OCI-LY7 (cell line): ENCODE measurements at regions not wholly inside any gene's neighbourhood (a gene's known extent, or its start where the extent isn't known, plus 50 kb on each side); places are given as distances from the start of the nearest gene placed in this dataset.

Experiments
- BruUV-seq: library from RNA; stranded (reverse); fragments of 400-500 nt; replicated peaks from 2 replicates; lab custom pipeline; 2021; lab: Mats Ljungman, UMichigan
- CTCF ChIA-PET: fragments of 300-600 bp; sonication (Branson Sonifier 250); formaldehyde crosslinking; loops from one replicate; lab custom pipeline; 2022; ENCODE audit warnings: antibody characterized with exemption; ENCODE audit not compliant: unreplicated experiment; lab: Charles Lee
- POLR2A ChIA-PET: fragments of 300-600 bp; sonication (Branson Sonifier 250); formaldehyde crosslinking; loops from one replicate; lab custom pipeline; 2022; ENCODE audit warnings: antibody characterized with exemption; lab: Charles Lee
- DNase-seq: peaks from one replicate; pipeline ENCODE4 v3.0.0-alpha.2; 2015; ENCODE audit warnings: low spot score
- H2AFZ ChIP-seq: fragments of 200-600 bp; sonication (generic), shearing (Covaris generic); 2 replicates; pipeline ENCODE4 v1.6.1; 2014; ENCODE audit warnings: mild to moderate bottlenecking, antibody characterized with exemption, low read length, moderate library complexity
- H3K27ac ChIP-seq: fragments of 200-600 bp; sonication (generic); 2 replicates; pipeline ENCODE4 v1.5.1; 2014; ENCODE audit warnings: mixed run types, low read depth, mild to moderate bottlenecking, moderate library complexity, low read length, inconsistent platforms; ENCODE audit not compliant: poor library complexity, severe bottlenecking
- H3K36me3 ChIP-seq: fragments of 200-600 bp; sonication (generic); 2 replicates; pipeline ENCODE4 v1.6.1; 2014; ENCODE audit warnings: mild to moderate bottlenecking, antibody characterized with exemption, low read length, moderate library complexity, mixed read lengths; ENCODE audit not compliant: insufficient read depth
- H3K4me1 ChIP-seq: fragments of 200-600 bp; sonication (generic); 2 replicates; pipeline ENCODE4 v1.5.1; 2014; ENCODE audit warnings: mild to moderate bottlenecking, low read length; ENCODE audit not compliant: insufficient read depth, poor library complexity, severe bottlenecking
- H3K4me2 ChIP-seq: fragments of 200-600 bp; sonication (generic); 2 replicates; pipeline ENCODE4 v1.6.1; 2014; ENCODE audit warnings: mild to moderate bottlenecking, low read length
- H3K4me3 ChIP-seq: fragments of 200-600 bp; sonication (generic); 2 replicates; pipeline ENCODE4 v1.5.1; 2014; ENCODE audit warnings: mild to moderate bottlenecking, low read depth, low read length; ENCODE audit not compliant: poor library complexity, severe bottlenecking
- H3K79me2 ChIP-seq: fragments of 200-600 bp; sonication (generic); 2 replicates; pipeline ENCODE4 v1.6.1; 2016; ENCODE audit warnings: low read depth, mild to moderate bottlenecking, low read length, moderate library complexity, mixed read lengths; ENCODE audit not compliant: insufficient read depth
- H3K9me2 ChIP-seq: fragments of 200-600 bp; sonication (generic); 2 replicates; pipeline ENCODE4 v1.6.1; 2016; ENCODE audit warnings: mild to moderate bottlenecking, low read length, mixed read lengths; ENCODE audit not compliant: insufficient read depth
- H3K9me3 ChIP-seq: fragments of 200-600 bp; sonication (generic); 2 replicates; pipeline ENCODE4 v1.6.1; 2014; ENCODE audit warnings: mild to moderate bottlenecking, mixed run types, low read length, mixed read lengths
- H4K20me1 ChIP-seq: fragments of 200-600 bp; sonication (generic); 2 replicates; pipeline ENCODE4 v1.6.1; 2014; ENCODE audit warnings: mild to moderate bottlenecking, antibody characterized with exemption, low read length, moderate library complexity, mixed read lengths; ENCODE audit not compliant: insufficient read depth
- EZH2phosphoT487 ChIP-seq: fragments of 200-600 bp; sonication (generic); IDR thresholded peaks from 2 replicates; pipeline ENCODE4 v1.6.1; 2018; ENCODE audit warnings: low read depth, borderline replicate concordance, mild to moderate bottlenecking, mixed run types, antibody characterized with exemption, low read length, moderate library complexity, mixed read lengths
- intact Hi-C: fragments of 100-400 bp; cut with micrococcal nuclease; formaldehyde crosslinking; loops from one replicate; pipeline ENCODE4 v1.10.0; 2022; ENCODE audit not compliant: unreplicated experiment
- TF ChIP-seq, protein P1 (sequence below): fragments of 200-600 bp; sonication (generic); conservative IDR thresholded peaks from 2 replicates; pipeline ENCODE4 v1.5.1; 2014; ENCODE audit warnings: mild to moderate bottlenecking, antibody characterized with exemption, low read length, moderate library complexity, mixed read lengths

DNA sequence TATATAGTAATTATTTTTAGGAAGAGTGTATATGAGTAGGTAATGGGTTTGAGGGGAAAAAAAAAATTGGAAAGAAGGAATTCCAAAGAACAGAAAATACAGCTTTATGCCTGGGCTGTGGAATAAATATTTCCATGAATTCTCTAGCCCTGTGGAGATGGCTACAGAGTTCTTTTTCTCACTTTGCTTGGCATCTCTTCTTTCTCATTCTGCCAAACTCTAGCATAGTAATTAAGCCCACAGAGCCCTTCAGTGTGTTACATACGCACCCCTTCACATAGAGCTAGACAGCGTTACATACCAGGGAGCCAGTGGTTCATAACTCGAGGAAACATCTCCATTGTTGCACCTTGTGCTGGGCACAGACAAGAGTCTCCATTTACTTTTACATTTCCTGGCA lies 621.1 kb downstream of the CDH8 start:
- Histone ChIP-seq H3K9me2 (no peaks in the 10 kb centered on the region), H3K4me2 (no peak overlapping the region), H4K20me1 (no peaks in the 10 kb centered on the region), H3K9me3 (no peaks in the 10 kb centered on the region), H3K4me1 (no peaks in the 10 kb centered on the region), H3K79me2 (no peaks in the 10 kb centered on the region), H3K36me3 (no peaks in the 10 kb centered on the region), H3K4me3 (no peak overlapping the region), H2AFZ (no peak overlapping the region), H3K27ac (no peak overlapping the region)
- BruUV-seq = no TSS peak
- DNase-seq = no peak
- TF ChIP-seq EZH2phosphoT487 = no peak
- TF ChIP-seq, protein P1, sequence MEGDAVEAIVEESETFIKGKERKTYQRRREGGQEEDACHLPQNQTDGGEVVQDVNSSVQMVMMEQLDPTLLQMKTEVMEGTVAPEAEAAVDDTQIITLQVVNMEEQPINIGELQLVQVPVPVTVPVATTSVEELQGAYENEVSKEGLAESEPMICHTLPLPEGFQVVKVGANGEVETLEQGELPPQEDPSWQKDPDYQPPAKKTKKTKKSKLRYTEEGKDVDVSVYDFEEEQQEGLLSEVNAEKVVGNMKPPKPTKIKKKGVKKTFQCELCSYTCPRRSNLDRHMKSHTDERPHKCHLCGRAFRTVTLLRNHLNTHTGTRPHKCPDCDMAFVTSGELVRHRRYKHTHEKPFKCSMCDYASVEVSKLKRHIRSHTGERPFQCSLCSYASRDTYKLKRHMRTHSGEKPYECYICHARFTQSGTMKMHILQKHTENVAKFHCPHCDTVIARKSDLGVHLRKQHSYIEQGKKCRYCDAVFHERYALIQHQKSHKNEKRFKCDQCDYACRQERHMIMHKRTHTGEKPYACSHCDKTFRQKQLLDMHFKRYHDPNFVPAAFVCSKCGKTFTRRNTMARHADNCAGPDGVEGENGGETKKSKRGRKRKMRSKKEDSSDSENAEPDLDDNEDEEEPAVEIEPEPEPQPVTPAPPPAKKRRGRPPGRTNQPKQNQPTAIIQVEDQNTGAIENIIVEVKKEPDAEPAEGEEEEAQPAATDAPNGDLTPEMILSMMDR = no peak
- ChIA-PET POLR2A (no interaction called here), CTCF (no interaction called here)
- intact Hi-C loops = no loop called here

DNA sequence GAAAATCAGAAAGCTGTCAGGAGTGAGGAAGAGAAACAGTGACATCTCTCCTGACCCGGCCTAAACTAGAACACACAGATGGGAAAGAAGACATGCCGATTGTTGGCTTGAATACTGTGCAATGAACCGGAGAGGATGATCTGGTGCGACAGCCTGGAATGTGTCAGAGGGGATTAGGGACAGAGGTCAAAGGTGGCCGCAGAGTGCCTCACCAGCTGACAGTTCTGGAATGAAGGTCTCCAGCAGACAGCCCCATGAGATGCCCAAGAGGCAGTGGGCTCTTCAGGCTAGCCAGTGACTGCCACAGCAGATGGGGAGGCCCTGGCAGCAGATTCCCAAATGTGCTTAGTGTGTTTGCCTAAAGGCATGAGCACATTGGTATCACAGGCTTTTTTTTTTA lies 623.2 kb downstream of the CDH8 start:
- Histone ChIP-seq H2AFZ (no peak overlapping the region), H3K4me2 (no peak overlapping the region), H3K9me3 (no peaks in the 10 kb centered on the region), H3K27ac (no peak overlapping the region), H3K4me1 (no peaks in the 10 kb centered on the region), H3K9me2 (no peaks in the 10 kb centered on the region), H3K4me3 (no peak overlapping the region), H4K20me1 (no peaks in the 10 kb centered on the region), H3K79me2 (no peaks in the 10 kb centered on the region), H3K36me3 (no peaks in the 10 kb centered on the region)
- CTCF ChIA-PET = no interaction called here
- no peak for DNase-seq
- no peak for TF ChIP-seq EZH2phosphoT487
- TF ChIP-seq, protein P1 = no peak
- no TSS peak for BruUV-seq
- intact Hi-C loops = no loop called here
- POLR2A ChIA-PET = no interaction called here

DNA sequence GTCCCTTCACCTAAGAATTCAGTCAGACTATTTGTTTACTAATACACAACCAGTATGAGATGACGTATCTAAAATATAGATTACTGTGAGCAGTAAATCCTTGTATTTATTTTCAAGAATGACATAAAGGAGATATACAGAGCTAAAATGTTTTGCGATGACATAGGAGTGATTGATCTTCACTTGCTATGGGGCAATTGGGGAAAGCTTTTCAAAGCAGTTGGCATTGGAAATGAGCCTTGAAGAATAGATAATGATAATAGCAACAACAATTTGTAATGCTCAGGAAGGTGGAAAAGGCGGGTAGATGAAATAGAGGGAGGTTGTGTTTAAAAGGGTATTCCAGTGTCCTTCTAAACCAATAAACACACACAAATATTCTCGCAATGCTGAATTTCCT lies 623.7 kb downstream of the CDH8 start:
- intact Hi-C loops = no loop called here
- H3K79me2 ChIP-seq = no peaks in the 10 kb centered on the region
- no peaks in the 10 kb centered on the region for H3K9me2 ChIP-seq
- BruUV-seq = no TSS peak
- H3K4me2 ChIP-seq = no peak overlapping the region
- TF ChIP-seq, protein P1 = no peak
- TF ChIP-seq EZH2phosphoT487 = no peak
- H3K4me1 ChIP-seq = no peaks in the 10 kb centered on the region
- H3K4me3 ChIP-seq = no peak overlapping the region
- POLR2A ChIA-PET = no interaction called here
- no peak for DNase-seq
- no peaks in the 10 kb centered on the region for H3K36me3 ChIP-seq
- no peak overlapping the region for H2AFZ ChIP-seq
- no peaks in the 10 kb centered on the region for H4K20me1 ChIP-seq
- H3K9me3 ChIP-seq = no peaks in the 10 kb centered on the region
- CTCF ChIA-PET = no interaction called here
- H3K27ac ChIP-seq = no peak overlapping the region
